Caco-2 (cell line): ENCODE measurements at regions not wholly inside any gene's neighbourhood (a gene's known extent, or its start where the extent isn't known, plus 50 kb on each side); places are given as distances from the start of the nearest gene placed in this dataset.

Experiments used
- BruUV-seq: library from RNA; stranded (reverse); fragments of 400-500 nt; replicated peaks from 2 replicates; lab custom pipeline; 2021; lab: Mats Ljungman, UMichigan
- CTCF ChIA-PET: fragments of 300-600 bp; sonication (Branson Sonifier 250); formaldehyde crosslinking; loops from one replicate; lab custom pipeline; 2022; ENCODE audit warnings: antibody characterized with exemption; lab: Charles Lee
- POLR2A ChIA-PET: fragments of 300-600 bp; sonication (Branson Sonifier 250); formaldehyde crosslinking; loops from one replicate; lab custom pipeline; 2022; ENCODE audit warnings: antibody characterized with exemption; lab: Charles Lee
- DNase-seq, 2 experiments: peaks; one replicate each; pipeline versions ENCODE4 v3.0.0 to v3.0.0-alpha.2; 2020 to 2022
- H3K27me3 ChIP-seq: replicated peaks from 2 replicates; pipeline ENCODE4 v1.6.0; 2011; ENCODE audit warnings: low read length; ENCODE audit not compliant: control insufficient read depth, insufficient read depth
- H3K36me3 ChIP-seq: 2 replicates; pipeline ENCODE4 v1.5.1; 2011; ENCODE audit warnings: low read length; ENCODE audit not compliant: control insufficient read depth, insufficient read depth
- H3K4me1 ChIP-seq: fragments of 250-450 bp; sonication (Bioruptor Pico); 2 replicates; pipeline ENCODE4 v1.5.1; 2020; ENCODE audit warnings: mild to moderate bottlenecking
- H3K4me3 ChIP-seq: 2 replicates; pipeline ENCODE4 v1.5.1; 2011; ENCODE audit warnings: low read depth, mild to moderate bottlenecking, control low read depth, low read length
- H3K9me3 ChIP-seq: fragments of 250-450 bp; sonication (Bioruptor Pico); 2 replicates; pipeline ENCODE4 v1.5.1; 2020; ENCODE audit warnings: mild to moderate bottlenecking, moderate library complexity
- H3K27ac Mint-ChIP-seq: one replicate; pipeline ENCODE4 v1.8.0; 2022; ENCODE audit warnings: mixed read lengths; ENCODE audit not compliant: unreplicated experiment
- H3K27me3 Mint-ChIP-seq: one replicate; pipeline ENCODE4 v1.8.0; 2022; ENCODE audit warnings: mixed read lengths; ENCODE audit not compliant: insufficient read depth, unreplicated experiment
- H3K36me3 Mint-ChIP-seq: one replicate; pipeline ENCODE4 v1.8.0; 2022; ENCODE audit warnings: mild to moderate bottlenecking, mixed read lengths; ENCODE audit not compliant: insufficient read depth, unreplicated experiment
- H3K4me1 Mint-ChIP-seq: one replicate; pipeline ENCODE4 v1.8.0; 2022; ENCODE audit warnings: low read depth, mixed read lengths; ENCODE audit not compliant: unreplicated experiment
- H3K4me3 Mint-ChIP-seq: one replicate; pipeline ENCODE4 v1.8.0; 2022; ENCODE audit warnings: mild to moderate bottlenecking, moderate library complexity, mixed read lengths; ENCODE audit not compliant: unreplicated experiment
- H3K9me3 Mint-ChIP-seq: one replicate; pipeline ENCODE4 v1.8.0; 2022; ENCODE audit warnings: mixed read lengths; ENCODE audit not compliant: unreplicated experiment
- intact Hi-C: fragments of 100-400 bp; cut with micrococcal nuclease; formaldehyde crosslinking; loops from one replicate; pipeline ENCODE4 v1.10.0; 2022; ENCODE audit not compliant: unreplicated experiment
- TF ChIP-seq, protein P1 (sequence below), 2 experiments: fragments of 200-600 bp in 1 of 2; IDR thresholded peaks; 1 replicate in 1 of 2; 2 replicates in 1 of 2; pipeline versions ENCODE4 v1.5.1 to v1.8.0; 2011 to 2022; ENCODE audit warnings: antibody characterized with exemption in 1 of 2, control low read depth in 1 of 2, inconsistent platforms in 1 of 2, low read depth in 1 of 2, low read length in 1 of 2, mild to moderate bottlenecking in 1 of 2, moderate library complexity in 1 of 2; ENCODE audit not compliant: insufficient read depth in 1 of 2, severe bottlenecking in 1 of 2, unreplicated experiment in 1 of 2

GRCh38 chr3:189519458-189519857, 111.7 kb upstream of the TP63 start:
- no peaks in the 10 kb centered on the region for H3K4me1 ChIP-seq
- no peaks in the 10 kb centered on the region for H3K36me3 ChIP-seq
- intact Hi-C loops = loop anchor here (10.0 kb wide), 1 partner anchor 425 kb away; no protein-coding TSS in a partner anchor
- no peaks in the 10 kb centered on the region for H3K4me1 Mint-ChIP-seq
- no peak overlapping the region for H3K27ac Mint-ChIP-seq
- no peak overlapping the region for H3K4me3 ChIP-seq
- POLR2A ChIA-PET = no interaction called here
- no peaks in the 10 kb centered on the region for H3K27me3 ChIP-seq
- no TSS peak for BruUV-seq
- H3K36me3 Mint-ChIP-seq = no peaks in the 10 kb centered on the region
- DNase-seq = no peak
- TF ChIP-seq, protein P1, sequence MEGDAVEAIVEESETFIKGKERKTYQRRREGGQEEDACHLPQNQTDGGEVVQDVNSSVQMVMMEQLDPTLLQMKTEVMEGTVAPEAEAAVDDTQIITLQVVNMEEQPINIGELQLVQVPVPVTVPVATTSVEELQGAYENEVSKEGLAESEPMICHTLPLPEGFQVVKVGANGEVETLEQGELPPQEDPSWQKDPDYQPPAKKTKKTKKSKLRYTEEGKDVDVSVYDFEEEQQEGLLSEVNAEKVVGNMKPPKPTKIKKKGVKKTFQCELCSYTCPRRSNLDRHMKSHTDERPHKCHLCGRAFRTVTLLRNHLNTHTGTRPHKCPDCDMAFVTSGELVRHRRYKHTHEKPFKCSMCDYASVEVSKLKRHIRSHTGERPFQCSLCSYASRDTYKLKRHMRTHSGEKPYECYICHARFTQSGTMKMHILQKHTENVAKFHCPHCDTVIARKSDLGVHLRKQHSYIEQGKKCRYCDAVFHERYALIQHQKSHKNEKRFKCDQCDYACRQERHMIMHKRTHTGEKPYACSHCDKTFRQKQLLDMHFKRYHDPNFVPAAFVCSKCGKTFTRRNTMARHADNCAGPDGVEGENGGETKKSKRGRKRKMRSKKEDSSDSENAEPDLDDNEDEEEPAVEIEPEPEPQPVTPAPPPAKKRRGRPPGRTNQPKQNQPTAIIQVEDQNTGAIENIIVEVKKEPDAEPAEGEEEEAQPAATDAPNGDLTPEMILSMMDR (IDR thresholded peaks at IDR 0.05; ENCODE audit: insufficient read depth in 1 of 2, low read depth in 1 of 2, low read length in 1 of 2, severe bottlenecking in 1 of 2, unreplicated experiment in 1 of 2) = no peak
- no peak overlapping the region for H3K4me3 Mint-ChIP-seq
- peaks cover 8% of the 10 kb centered on the region for H3K27me3 Mint-ChIP-seq
- H3K9me3 Mint-ChIP-seq = peaks cover 17% of the 10 kb centered on the region
- CTCF ChIA-PET = no interaction called here
- H3K9me3 ChIP-seq = no peaks in the 10 kb centered on the region

DNA sequence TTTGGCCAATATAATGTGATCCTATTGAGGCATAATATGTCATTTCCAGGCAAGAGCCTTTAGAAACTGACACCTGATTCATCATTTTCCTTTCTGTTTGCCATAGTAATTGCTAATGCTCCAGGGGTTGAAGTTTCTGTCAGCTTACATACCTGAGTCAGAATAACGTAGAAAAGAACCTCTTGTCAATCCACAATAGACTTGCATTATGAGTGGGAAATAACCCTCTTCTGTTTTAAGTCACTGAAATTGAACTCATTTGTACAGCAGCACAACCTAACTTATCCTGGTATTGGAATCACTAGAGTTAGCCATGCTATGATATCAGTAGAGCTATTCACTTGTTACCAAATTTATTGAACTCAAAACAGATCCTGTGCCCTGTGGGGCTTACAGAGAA, 101.7 kb upstream of the TP63 start:
- intact Hi-C loops = no loop called here
- H3K36me3 ChIP-seq = no peaks in the 10 kb centered on the region
- no peaks in the 10 kb centered on the region for H3K36me3 Mint-ChIP-seq
- BruUV-seq = no TSS peak
- H3K4me1 Mint-ChIP-seq = no peaks in the 10 kb centered on the region
- no peak for DNase-seq
- H3K27ac Mint-ChIP-seq = no peak overlapping the region
- H3K4me3 Mint-ChIP-seq = no peak overlapping the region
- no peaks in the 10 kb centered on the region for H3K27me3 Mint-ChIP-seq
- no peaks in the 10 kb centered on the region for H3K9me3 ChIP-seq
- no peaks in the 10 kb centered on the region for H3K9me3 Mint-ChIP-seq
- no peaks in the 10 kb centered on the region for H3K27me3 ChIP-seq
- TF ChIP-seq, protein P1 (IDR thresholded peaks at IDR 0.05; ENCODE audit: insufficient read depth in 1 of 2, low read depth in 1 of 2, low read length in 1 of 2, severe bottlenecking in 1 of 2, unreplicated experiment in 1 of 2) = no peak
- POLR2A ChIA-PET = no interaction called here
- CTCF ChIA-PET = no interaction called here
- H3K4me3 ChIP-seq = no peak overlapping the region
- H3K4me1 ChIP-seq = no peaks in the 10 kb centered on the region

DNA sequence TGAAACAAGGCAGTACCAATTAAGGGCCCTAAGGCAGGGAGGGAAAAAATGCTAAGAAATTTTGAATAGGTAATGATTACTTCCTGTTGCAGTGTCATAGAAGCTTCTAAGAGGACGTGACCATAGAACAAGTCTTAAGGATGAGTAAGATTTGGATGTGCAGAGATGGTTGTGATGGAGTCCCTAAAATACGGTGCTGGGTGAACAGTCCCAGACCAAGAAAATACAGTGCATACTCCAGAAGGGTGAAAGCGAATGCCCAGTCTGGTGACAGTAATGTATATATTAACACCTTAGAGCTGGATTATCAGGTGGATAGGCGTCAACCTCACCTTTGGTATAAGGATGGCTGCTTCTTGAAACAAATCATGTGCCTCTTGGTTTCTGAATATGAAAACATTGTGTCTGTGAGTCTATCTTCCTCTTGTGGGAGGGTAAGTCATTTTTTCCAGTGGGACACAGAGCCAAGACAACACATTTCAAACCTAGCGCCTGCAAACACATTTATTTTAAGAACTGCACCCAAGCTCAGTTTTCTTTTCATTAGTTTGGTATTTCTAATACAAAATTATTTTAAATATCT, 101.2 kb upstream of the TP63 start:
- no peaks in the 10 kb centered on the region for H3K27me3 ChIP-seq
- H3K27me3 Mint-ChIP-seq = no peaks in the 10 kb centered on the region
- POLR2A ChIA-PET = no interaction called here

More for the DNA sequence above, 101.2 kb upstream of the TP63 start:
- DNase-seq = no peak
- no peaks in the 10 kb centered on the region for H3K9me3 Mint-ChIP-seq
- H3K36me3 Mint-ChIP-seq = no peaks in the 10 kb centered on the region
- TF ChIP-seq, protein P1 (IDR thresholded peaks at IDR 0.05; ENCODE audit: insufficient read depth in 1 of 2, low read depth in 1 of 2, low read length in 1 of 2, severe bottlenecking in 1 of 2, unreplicated experiment in 1 of 2) = no peak
- no peaks in the 10 kb centered on the region for H3K4me1 Mint-ChIP-seq
- Histone ChIP-seq H3K4me1 (no peaks in the 10 kb centered on the region), H3K9me3 (no peaks in the 10 kb centered on the region), H3K36me3 (no peaks in the 10 kb centered on the region), H3K4me3 (no peak overlapping the region)
- no TSS peak for BruUV-seq
- no peak overlapping the region for H3K4me3 Mint-ChIP-seq
- CTCF ChIA-PET = no interaction called here
- H3K27ac Mint-ChIP-seq = no peak overlapping the region
- intact Hi-C loops = no loop called here
